Tibial artery (tissue), 4 donors: ENCODE measurements at regions not wholly inside any gene's neighbourhood (a gene's known extent, or its start where the extent isn't known, plus 50 kb on each side); places are given as distances from the start of the nearest gene placed in this dataset.
"Not testable (repeated sequence)": the region's sequence is repeated elsewhere in the genome, so short reads cannot be mapped to it uniquely, and the experiment has no call there.

Experiments
- DNase-seq, 2 donors: peaks; one replicate each; pipeline ENCODE4 v3.0.0-alpha.2; 2019
- H3K27ac ChIP-seq, 2 donors: fragments of 200-600 bp; sonication (generic) in 1 of 2; 1 replicate in 1 of 2; 2 replicates in 1 of 2; pipeline ENCODE4 v1.5.1; 2018 to 2019; ENCODE audit warnings: mild to moderate bottlenecking in 1 of 2
- H3K27me3 ChIP-seq, 2 donors: fragments of 200-600 bp; sonication (generic) in 1 of 2; one replicate each; pipeline versions ENCODE4 v1.5.1 to v1.6.0; 2016 to 2019
- H3K36me3 ChIP-seq, 3 donors: fragments of 200-600 bp; sonication (generic) in 2 of 3; one replicate each; pipeline ENCODE4 v1.5.1; 2016 to 2019; ENCODE audit warnings: mild to moderate bottlenecking in 2 of 3
- H3K4me1 ChIP-seq, 4 donors: fragments of 200-600 bp; sonication (generic) in 2 of 4; 1 replicate in 3 of 4; 2 replicates in 1 of 4; pipeline ENCODE4 v1.5.1; 2016 to 2019
- H3K4me3 ChIP-seq, 2 donors: fragments of 200-600 bp; sonication (generic) in 1 of 2; 1 replicate in 1 of 2; 2 replicates in 1 of 2; pipeline ENCODE4 v1.5.1; 2018 to 2019; ENCODE audit warnings: mild to moderate bottlenecking in 2 of 2
- H3K9me3 ChIP-seq, 3 donors: fragments of 200-600 bp; sonication (generic) in 1 of 3; one replicate each; pipeline ENCODE4 v1.5.1; 2016 to 2019
- CTCF ChIP-seq, 2 experiments: fragments of 200-600 bp in 1 of 2; fragments of 450-650 bp in 1 of 2; IDR thresholded peaks; one replicate each; pipeline ENCODE4 v1.5.1; 2017 to 2019; ENCODE audit warnings: antibody characterized with exemption in 2 of 2, mild to moderate bottlenecking in 1 of 2, moderate library complexity in 1 of 2
- intact Hi-C: fragments of 100-400 bp; cut with DNase I; formaldehyde crosslinking; loops from one replicate; pipeline ENCODE4 v1.15.0; 2023; ENCODE audit warnings: low total_unique reads

DNA sequence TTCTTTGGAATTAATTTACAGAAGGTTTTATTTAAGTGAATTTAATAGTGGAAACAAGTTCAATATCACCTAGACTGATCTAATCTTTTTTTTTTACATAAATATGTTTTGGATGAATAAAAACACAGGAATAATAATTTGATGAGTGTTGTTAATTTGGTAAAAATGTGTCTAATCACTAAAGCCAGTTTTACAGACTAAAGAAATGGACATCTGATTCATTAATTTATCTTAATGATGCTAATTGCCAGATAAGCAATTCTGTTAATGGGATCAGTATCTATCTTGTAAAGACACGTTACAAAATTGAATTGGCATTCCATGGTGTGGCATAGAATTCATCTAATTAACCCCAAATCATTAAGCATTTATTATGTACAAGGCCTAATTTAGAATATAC, 743.3 kb upstream of the CDH6 start:
- H3K4me1 ChIP-seq: no peaks in the 10 kb centered on the region
- H3K9me3 ChIP-seq: no peaks in the 10 kb centered on the region
- H3K27ac ChIP-seq: no peak overlapping the region
- no peaks in the 10 kb centered on the region for H3K27me3 ChIP-seq
- H3K4me3 ChIP-seq: no peak overlapping the region
- TF ChIP-seq CTCF (IDR thresholded peaks at IDR 0.05): no peak
- H3K36me3 ChIP-seq: no peaks in the 10 kb centered on the region
- no peak for DNase-seq
- intact Hi-C loops: no loop called here

GRCh38 chr5:30447431-30447830, 746.1 kb upstream of the CDH6 start:
- intact Hi-C loops: no loop called here
- TF ChIP-seq CTCF (IDR thresholded peaks at IDR 0.05): no peak
- Histone ChIP-seq H3K4me1 (no peaks in the 10 kb centered on the region), H3K36me3 (no peaks in the 10 kb centered on the region), H3K9me3 (no peaks in the 10 kb centered on the region), H3K4me3 (no peak overlapping the region), H3K27me3 (no peaks in the 10 kb centered on the region), H3K27ac (no peak overlapping the region)
- no peak for DNase-seq

- no peak for TF ChIP-seq CTCF (IDR thresholded peaks at IDR 0.05)
- H3K27me3 ChIP-seq: no peaks in the 10 kb centered on the region
- intact Hi-C loops: no loop called here
- H3K36me3 ChIP-seq: no peaks in the 10 kb centered on the region
- H3K4me1 ChIP-seq: no peaks in the 10 kb centered on the region
- no peaks in the 10 kb centered on the region for H3K9me3 ChIP-seq
- no peak overlapping the region for H3K4me3 ChIP-seq
- DNase-seq: no peak
- no peak overlapping the region for H3K27ac ChIP-seq
Observed at GRCh38 chr5:30446456-30446855, 747.0 kb upstream of the CDH6 start.

GRCh38 chr5:30438785-30439184, 754.7 kb upstream of the CDH6 start:
- no peak overlapping the region for H3K27ac ChIP-seq
- H3K27me3 ChIP-seq: no peaks in the 10 kb centered on the region
- H3K9me3 ChIP-seq: peaks cover 0 to 12% (median 3%) of the 10 kb centered on the region in 3 donors
- intact Hi-C loops: loop anchor here (10.0 kb wide), 1 partner anchor 94 kb away; no protein-coding TSS in a partner anchor
- H3K4me3 ChIP-seq: no peak overlapping the region
- H3K36me3 ChIP-seq: no peaks in the 10 kb centered on the region
- no peaks in the 10 kb centered on the region for H3K4me1 ChIP-seq
- TF ChIP-seq CTCF (IDR thresholded peaks at IDR 0.05): no peak
- DNase-seq: no peak

GRCh38 chr5:30436691-30437090, 756.8 kb upstream of the CDH6 start:
- H3K9me3 ChIP-seq: peaks cover 0 to 12% (median 3%) of the 10 kb centered on the region in 3 donors
- intact Hi-C loops: loop anchor here (10.0 kb wide), 1 partner anchor 92 kb away; no protein-coding TSS in a partner anchor
- no peak for TF ChIP-seq CTCF (IDR thresholded peaks at IDR 0.05)
- no peak overlapping the region for H3K27ac ChIP-seq
- no peaks in the 10 kb centered on the region for H3K36me3 ChIP-seq
- no peak for DNase-seq
- H3K4me1 ChIP-seq: no peaks in the 10 kb centered on the region
- H3K27me3 ChIP-seq: no peaks in the 10 kb centered on the region
- no peak overlapping the region for H3K4me3 ChIP-seq

GRCh38 chr5:30428866-30429407, 764.5 kb upstream of the CDH6 start:
- intact Hi-C loops, H3K9me3 ChIP-seq, DNase-seq, H3K27ac ChIP-seq, H3K4me1 ChIP-seq, H3K36me3 ChIP-seq, H3K27me3 ChIP-seq, H3K4me3 ChIP-seq: not testable (repeated sequence)
